ENCODE measurements at regions not wholly inside any gene's neighbourhood (a gene's known extent, or its start where the extent isn't known, plus 50 kb on each side); places are given as distances from the start of the nearest gene placed in this dataset.
"Not testable (repeated sequence)": the region's sequence is repeated elsewhere in the genome, so short reads cannot be mapped to it uniquely, and the experiment has no call there.

- not testable (repeated sequence) for TF ChIP-seq ZNF707 (tag by site-specific recombination; IDR thresholded peaks at IDR 0.05); CTCF (tag by site-specific recombination; IDR thresholded peaks at IDR 0.05); ZNF274 (IDR thresholded peaks at IDR 0.05; ENCODE audit: low read length); ZNF274 (tag by site-specific recombination; IDR thresholded peaks at IDR 0.05; ENCODE audit: borderline replicate concordance); ZNF140 (tag by site-specific recombination; IDR thresholded peaks at IDR 0.05); ZNF639 (tag by site-specific recombination; IDR thresholded peaks at IDR 0.05); ZNF324 (tag by site-specific recombination; IDR thresholded peaks at IDR 0.05); ZNF530 (tag by site-specific recombination; IDR thresholded peaks at IDR 0.05; ENCODE audit: low read depth)
Measured at GRCh38 chr16:16561532-16561931, 182.6 kb downstream of the NPIPA7 start.

All from HEK293 (cell line).